HFFc6 (cell line): ENCODE measurements at regions not wholly inside any gene's neighbourhood (a gene's known extent, or its start where the extent isn't known, plus 50 kb on each side); places are given as distances from the start of the nearest gene placed in this dataset.

Source experiments
- DNase-seq: peaks from one replicate; pipeline ENCODE4 v3.0.0-alpha.2; 2018
- H3K27ac Mint-ChIP-seq: 2 replicates; pipeline ENCODE4 v1.8.0; 2020; ENCODE audit warnings: mild to moderate bottlenecking, mixed read lengths
- H3K27me3 Mint-ChIP-seq: 2 replicates; pipeline ENCODE4 v1.8.0; 2021; ENCODE audit warnings: mild to moderate bottlenecking, moderate library complexity, mixed read lengths; ENCODE audit not compliant: insufficient read depth
- H3K36me3 Mint-ChIP-seq: 2 replicates; pipeline ENCODE4 v1.8.0; 2021; ENCODE audit warnings: low read depth, mixed read lengths
- H3K4me1 Mint-ChIP-seq: 2 replicates; pipeline ENCODE4 v1.8.0; 2020; ENCODE audit warnings: low read depth, mixed read lengths
- H3K4me3 Mint-ChIP-seq: 2 replicates; pipeline ENCODE4 v1.8.0; 2020; ENCODE audit warnings: mild to moderate bottlenecking, moderate library complexity, mixed read lengths
- H3K9me3 Mint-ChIP-seq: 2 replicates; pipeline ENCODE4 v1.8.0; 2020; ENCODE audit warnings: mild to moderate bottlenecking, mixed read lengths
- TF ChIP-seq, protein P1 (sequence below): fragments of 200-600 bp; sonication (generic); IDR thresholded peaks from 2 replicates; pipeline ENCODE4 v1.5.0; 2021; ENCODE audit warnings: antibody characterized with exemption, mild to moderate bottlenecking

DNA sequence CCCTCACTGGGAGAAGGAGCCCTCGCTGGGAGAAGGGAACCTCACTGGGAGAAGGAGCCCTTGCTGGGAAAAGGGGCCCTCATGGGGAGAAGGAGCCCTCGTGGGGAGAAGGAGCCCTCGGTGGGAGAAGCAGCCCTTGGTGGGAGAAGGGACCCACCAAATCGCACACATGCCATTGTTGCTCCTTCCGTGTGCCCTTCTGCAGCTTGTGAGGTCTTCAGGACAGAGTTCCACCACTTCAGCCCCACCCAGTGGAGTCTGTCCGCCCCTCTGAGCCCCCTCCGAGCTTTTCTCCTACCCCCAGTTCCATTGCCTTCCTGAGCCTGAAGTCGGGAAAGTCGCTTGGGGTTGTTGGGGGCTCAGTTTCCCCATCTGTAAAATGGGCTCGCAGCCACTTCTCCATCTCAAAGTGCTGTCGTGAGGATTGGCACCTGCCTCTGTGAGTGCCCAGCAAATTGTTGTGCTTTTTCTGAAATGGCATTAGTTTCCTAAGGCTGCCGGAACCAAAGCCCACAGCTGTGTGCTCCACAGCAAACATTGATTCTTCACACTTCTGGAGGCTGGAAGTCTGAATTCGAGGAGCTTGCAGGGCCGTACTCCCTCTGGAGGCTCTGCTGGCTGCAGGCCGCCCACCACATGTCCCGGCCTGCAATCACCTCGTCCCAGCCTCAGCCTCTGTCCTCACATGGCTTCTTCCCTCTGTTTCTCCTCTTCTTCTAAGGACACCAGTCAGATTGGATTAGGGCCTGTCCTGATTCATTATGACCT, 124.7 kb upstream of the PMEPA1 start:
- Mint-ChIP-seq H3K27ac (no peak overlapping the region), H3K4me3 (no peak overlapping the region), H3K9me3 (no peaks in the 10 kb centered on the region), H3K4me1 (no peaks in the 10 kb centered on the region), H3K36me3 (no peaks in the 10 kb centered on the region), H3K27me3 (peaks cover 48% of the 10 kb centered on the region)
- no peak for DNase-seq
- TF ChIP-seq, protein P1, sequence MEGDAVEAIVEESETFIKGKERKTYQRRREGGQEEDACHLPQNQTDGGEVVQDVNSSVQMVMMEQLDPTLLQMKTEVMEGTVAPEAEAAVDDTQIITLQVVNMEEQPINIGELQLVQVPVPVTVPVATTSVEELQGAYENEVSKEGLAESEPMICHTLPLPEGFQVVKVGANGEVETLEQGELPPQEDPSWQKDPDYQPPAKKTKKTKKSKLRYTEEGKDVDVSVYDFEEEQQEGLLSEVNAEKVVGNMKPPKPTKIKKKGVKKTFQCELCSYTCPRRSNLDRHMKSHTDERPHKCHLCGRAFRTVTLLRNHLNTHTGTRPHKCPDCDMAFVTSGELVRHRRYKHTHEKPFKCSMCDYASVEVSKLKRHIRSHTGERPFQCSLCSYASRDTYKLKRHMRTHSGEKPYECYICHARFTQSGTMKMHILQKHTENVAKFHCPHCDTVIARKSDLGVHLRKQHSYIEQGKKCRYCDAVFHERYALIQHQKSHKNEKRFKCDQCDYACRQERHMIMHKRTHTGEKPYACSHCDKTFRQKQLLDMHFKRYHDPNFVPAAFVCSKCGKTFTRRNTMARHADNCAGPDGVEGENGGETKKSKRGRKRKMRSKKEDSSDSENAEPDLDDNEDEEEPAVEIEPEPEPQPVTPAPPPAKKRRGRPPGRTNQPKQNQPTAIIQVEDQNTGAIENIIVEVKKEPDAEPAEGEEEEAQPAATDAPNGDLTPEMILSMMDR = no peak

DNA sequence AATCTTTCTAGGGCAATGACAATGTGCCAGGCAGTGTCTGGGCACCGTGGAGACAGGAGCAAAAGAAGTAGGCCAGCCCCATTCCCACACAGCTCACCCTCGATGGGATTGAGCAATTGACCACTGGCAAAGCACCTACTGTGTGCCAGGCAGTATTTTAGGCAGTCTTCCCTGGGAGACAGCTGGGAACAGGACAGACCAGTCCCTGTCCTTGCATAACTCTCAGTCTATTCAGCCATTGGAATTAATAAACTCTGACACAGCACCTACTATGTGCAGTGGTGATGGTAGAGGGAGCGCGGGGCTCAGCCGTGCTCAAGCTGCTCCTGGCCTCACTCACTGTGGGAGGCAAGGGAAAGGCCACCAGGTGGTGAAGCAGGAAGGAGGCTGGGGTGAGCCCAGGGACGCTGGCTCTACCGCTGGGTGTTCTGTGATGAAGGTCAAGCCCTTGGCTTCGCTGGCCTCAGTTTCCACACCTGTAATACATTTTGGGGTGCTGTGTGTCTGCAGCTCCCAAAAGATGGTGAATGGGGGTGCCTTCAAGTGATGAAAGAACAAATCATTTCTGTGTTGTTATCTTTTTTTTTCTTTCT, 122.3 kb upstream of the PMEPA1 start:
- no peaks in the 10 kb centered on the region for H3K4me1 Mint-ChIP-seq
- H3K4me3 Mint-ChIP-seq = no peak overlapping the region
- no peak overlapping the region for H3K27ac Mint-ChIP-seq
- H3K27me3 Mint-ChIP-seq = peaks cover 39% of the 10 kb centered on the region
- DNase-seq = no peak
- TF ChIP-seq, protein P1 = no peak
- no peaks in the 10 kb centered on the region for H3K9me3 Mint-ChIP-seq
- no peaks in the 10 kb centered on the region for H3K36me3 Mint-ChIP-seq

DNA sequence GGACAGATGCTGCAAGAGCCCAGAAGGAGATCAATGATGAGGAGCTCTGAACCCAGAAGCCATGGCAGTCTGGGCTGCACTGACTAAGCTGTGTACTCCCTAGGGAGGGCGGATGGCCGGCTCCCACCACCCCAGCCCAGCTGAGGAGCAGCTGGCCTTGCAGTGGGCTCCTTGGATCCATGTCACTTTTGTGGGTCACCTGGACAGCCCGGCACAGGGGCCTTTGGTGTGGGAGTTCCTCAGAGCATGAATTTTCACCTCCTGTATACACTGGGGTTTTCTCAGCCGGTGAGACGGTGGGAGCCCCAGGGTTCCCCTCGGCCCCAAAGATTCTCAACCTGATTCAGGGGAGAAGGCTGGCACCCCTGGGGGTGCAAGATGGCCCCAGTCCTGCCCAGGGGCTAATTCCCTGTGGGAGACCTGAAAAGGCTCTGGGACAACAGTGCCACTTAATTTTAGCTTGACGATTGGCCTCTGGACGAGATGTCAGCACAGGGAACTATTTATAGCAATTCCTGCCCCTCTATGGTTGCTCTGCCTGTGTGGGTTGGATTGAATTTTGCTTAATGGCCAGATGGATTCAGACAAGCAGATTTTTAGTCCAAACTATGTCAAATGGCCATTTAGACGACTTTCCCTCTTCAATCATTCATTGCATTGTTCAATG, 121.6 kb upstream of the PMEPA1 start:
- Mint-ChIP-seq H3K36me3 (no peaks in the 10 kb centered on the region), H3K4me3 (no peak overlapping the region), H3K4me1 (no peaks in the 10 kb centered on the region), H3K27ac (no peak overlapping the region), H3K9me3 (no peaks in the 10 kb centered on the region), H3K27me3 (peaks cover 41% of the 10 kb centered on the region)
- TF ChIP-seq, protein P1 = no peak
- DNase-seq = no peak

DNA sequence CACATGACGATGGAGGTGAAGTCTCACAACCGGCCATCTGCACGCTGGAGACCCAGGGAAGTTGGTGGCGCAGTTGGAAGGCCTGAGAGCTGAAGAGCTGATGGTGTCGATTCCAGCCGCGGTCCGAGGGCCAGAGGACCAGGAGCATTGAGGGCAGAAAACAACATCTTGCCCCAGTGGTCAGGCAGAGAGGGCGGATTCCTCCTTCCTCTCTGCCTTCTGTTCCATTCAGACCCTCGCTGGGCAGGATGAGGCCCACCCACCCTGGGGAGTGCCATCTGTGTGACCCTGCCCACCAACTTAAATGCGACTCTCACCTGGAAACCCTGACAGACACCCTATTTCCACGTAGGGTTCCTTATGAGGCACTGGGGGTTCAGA, 120.7 kb upstream of the PMEPA1 start:
- Mint-ChIP-seq H3K27me3 (peaks cover 44% of the 10 kb centered on the region), H3K4me3 (no peak overlapping the region), H3K9me3 (no peaks in the 10 kb centered on the region), H3K27ac (no peak overlapping the region), H3K4me1 (no peaks in the 10 kb centered on the region), H3K36me3 (no peaks in the 10 kb centered on the region)
- TF ChIP-seq, protein P1 = no peak
- DNase-seq = no peak

DNA sequence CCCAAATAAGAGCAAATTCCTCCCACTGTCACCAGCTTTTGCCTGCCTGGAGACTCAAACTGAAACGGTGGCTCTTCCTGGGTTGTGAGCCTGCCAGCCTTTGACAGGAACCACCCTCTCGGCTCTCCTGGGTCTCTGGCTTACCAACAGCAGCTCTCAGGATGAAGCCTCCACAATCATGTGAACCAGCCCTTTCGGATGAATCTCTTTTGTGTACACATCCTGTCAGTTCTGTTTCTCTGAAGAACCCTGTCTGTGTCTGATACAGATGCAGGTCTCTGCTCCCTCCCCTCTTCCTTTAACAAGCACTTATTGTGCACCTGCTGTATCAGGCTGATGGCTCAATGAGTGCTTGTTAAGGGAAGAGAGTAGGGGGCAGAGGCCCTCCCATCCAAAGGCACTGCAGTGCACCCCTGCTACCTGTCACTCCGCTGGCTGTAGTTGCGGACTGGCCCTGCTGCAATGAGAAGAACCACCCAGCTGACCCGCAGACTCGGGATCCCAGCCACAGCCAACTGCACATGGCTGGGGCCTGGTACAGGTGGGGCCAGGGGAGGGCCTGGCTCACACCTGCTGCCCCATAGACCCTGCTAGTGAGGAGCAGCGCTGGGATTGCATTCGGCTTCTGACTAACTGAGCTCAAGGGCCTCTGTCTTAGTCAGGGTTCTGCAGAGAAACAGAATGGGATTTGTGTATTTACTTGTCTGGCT, 120.1 kb upstream of the PMEPA1 start:
- H3K9me3 Mint-ChIP-seq = no peaks in the 10 kb centered on the region
- H3K36me3 Mint-ChIP-seq = no peaks in the 10 kb centered on the region
- peaks cover 45% of the 10 kb centered on the region for H3K27me3 Mint-ChIP-seq
- DNase-seq = no peak
- TF ChIP-seq, protein P1 = no peak
- no peak overlapping the region for H3K4me3 Mint-ChIP-seq
- H3K27ac Mint-ChIP-seq = no peak overlapping the region
- no peaks in the 10 kb centered on the region for H3K4me1 Mint-ChIP-seq
